Left forelimb (tissue), 1 donor: ENCODE measurements at regions not wholly inside any gene's neighbourhood (a gene's known extent, or its start where the extent isn't known, plus 50 kb on each side); places are given as distances from the start of the nearest gene placed in this dataset.

Experiments
- DNase-seq: peaks from one replicate; pipeline ENCODE4 v3.0.0-alpha.2; 2018; ENCODE audit warnings: low spot score

- DNase-seq: no peak
Observed at GRCh38 chr20:57027777-57028176, 238.7 kb downstream of the BMP7 start.

DNA sequence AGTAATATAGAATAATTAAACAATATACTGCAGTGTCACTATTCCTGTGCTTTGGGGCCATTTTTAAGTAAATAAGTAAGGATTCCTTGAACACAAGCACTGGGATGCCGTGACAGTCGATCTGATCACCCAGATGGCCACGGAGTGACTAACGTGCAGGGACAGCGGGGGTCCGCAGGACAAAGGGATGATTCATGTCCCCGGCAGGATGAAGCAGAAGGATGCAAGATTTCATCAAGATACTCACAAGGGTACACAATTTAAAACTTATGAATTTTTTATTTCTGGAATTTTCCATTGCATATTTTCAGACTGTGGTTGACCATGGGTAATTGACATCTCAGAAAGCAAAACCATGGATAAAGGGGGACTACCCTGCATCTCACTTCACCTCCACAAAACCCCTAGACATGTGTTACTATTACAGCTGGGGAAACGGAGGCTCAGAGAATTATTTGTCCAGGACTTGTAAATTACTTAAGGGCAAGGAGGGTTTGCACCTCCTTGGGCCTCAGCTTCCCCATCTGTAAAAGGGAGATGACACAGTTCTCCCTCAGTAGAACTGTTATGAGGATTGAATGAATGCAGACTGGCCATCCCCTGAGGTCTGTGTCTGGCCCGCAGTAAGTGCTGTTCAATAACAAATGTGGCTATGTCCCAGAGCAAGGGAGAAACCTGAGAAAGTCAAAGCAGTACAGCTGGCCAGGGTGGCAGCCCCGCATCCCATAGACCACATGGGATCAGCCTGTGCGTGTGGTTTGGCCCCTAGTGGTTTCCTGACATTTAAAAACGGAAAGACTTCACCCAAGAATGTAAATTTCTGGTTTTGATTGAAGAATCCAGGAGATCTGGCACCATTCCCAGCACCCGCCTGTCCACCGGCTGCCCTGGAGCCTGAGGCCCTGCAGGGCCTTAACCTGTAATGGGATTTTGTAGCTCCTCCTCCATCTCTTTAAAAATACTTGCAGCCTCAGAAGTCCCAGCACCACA is 235.5 kb downstream of the BMP7 start:
- no peak for DNase-seq

- no peak for DNase-seq
Observed at GRCh38 chr20:57031867-57032355, 234.5 kb downstream of the BMP7 start.

DNA sequence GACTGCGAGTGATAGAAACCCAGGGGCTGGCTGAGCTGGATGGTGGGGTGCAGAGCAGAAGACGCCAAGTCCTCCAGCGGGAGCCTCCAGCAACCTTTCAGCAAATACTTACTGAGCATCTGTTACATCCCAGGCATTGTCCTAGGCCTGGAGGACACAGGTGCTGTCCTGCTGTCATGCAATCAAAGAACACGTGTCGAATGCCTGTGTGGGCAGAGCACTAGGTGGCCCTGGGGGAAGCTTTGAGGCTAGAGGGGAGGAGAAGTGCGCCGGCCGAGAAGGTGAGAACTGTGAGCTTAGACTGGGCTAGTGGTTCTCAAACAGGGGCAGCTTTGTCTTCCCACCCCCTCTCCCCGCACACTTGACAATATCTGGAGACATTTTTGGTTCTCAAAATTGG is 233.6 kb downstream of the BMP7 start:
- no peak for DNase-seq

- no peak for DNase-seq
Observed at GRCh38 chr20:57034001-57034400, 232.4 kb downstream of the BMP7 start.

DNA sequence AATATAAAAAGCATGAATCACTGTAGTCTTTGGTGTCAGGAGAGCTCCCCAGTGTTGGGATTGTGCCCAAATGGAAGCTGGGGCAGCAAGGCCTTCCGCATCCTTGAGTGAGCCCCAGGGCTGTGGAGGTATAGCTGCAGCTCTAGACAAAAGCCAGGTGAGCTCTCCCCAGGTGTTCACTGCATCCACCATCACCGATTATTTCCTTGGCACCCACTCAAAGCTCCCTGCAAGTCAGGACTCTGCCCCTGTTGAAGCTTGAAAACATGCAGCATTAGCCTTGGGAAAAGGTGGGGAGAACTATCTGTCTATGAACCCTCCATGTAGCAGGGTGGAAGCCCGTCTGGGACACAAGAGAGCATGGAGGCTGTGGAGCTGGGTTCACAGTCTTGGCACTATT is 228.8 kb downstream of the BMP7 start:
- DNase-seq: no peak

DNA sequence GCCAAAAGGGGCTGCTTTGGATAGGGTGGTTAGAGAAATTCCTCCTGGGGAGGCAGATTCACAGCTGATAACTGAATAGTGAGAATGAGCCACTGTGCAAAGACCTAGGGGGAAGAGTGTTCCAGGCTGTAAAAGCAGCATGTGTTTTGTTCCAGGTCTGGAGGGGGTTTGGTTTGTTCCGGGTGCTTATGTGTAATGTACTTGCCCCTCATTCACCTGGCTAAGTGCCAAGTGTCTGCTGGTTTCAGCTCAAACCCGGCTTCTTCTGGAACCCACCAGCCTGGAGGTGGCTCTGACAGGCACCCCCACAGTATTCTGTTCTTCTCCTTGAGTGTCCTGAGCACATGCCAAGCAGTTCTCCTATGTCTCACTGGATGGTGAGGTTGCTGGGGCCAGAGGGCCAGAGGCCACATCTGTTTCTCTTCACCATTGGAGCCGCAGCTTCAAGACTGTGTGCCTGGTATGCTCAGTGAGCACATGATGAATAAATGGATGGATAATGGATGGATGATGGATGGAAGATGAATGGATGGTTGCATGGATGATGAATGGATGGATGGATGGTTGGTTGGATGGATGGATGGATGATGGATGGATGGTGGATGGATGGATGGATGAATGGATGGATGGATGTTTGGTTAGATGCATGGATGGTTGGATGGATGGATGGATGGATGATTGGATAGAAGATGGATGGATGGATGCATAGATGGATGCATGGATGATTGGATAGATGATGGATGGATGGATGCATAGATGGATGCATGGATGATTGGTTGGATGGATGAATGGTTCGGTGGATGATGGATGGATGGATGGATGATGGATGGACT is 227.6 kb downstream of the BMP7 start:
- DNase-seq: no peak

GRCh38 chr20:57040466-57040865 is 226.0 kb downstream of the BMP7 start:
- DNase-seq: no peak

- no peak for DNase-seq
Observed at GRCh38 chr20:57040924-57041323, 225.5 kb downstream of the BMP7 start.

DNA sequence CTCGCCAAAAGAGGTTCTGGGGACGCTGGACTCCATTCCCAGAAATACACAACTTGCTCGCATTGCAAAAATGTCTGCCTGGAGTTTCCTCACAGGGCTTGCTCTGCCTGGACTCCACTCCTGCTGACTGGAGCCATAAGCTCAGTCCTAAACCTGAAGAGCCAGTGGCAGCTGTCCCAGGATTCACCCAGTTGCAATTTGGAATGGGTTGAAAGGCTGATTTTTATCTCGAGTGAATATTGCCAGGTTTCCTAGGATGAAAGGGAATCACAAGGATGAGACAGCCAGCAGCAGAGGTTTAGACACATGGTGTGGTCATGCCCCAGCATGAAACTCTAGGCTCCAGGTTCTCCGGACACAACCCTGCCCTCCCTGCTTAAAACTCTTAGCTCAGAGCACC is 223.3 kb downstream of the BMP7 start:
- no peak for DNase-seq

- DNase-seq: no peak
Observed at GRCh38 chr20:57043669-57044268, 222.7 kb downstream of the BMP7 start.

DNA sequence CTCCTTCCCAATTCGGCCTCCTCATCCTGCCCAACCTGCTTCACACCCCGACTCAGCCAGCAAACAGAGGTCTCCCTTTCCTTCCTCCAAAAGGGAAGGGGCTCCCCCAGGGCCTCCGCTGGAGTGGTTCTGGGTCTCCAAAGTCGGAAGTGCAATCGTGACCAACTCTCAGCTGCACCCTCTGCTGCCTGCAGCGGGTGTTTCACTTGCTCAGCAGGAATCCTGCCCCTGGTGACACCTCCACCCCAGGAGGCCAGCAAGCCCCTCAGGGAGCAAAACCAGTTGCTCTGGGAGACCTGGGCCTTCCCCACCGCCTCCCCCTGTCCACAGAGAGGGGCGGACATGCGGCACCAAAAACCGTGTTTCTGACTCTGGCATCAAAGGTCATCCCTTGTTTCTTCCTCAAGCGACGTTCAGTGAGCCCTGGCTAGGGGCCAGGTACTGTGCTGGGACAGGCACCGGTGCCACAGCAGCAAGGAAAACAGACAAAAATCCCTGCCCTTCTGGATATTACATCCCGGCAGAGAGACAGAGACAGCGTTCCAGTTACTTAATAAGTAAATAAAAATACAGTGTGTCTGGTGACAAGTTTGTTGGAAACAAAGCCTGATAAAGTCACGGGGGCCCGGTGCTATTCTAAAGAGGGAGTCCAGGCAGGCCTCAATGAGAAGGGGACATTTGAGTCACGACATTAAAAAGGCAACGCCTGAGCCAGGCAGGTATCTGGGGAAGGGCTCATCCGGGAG is 219.0 kb downstream of the BMP7 start:
- no peak for DNase-seq

GRCh38 chr20:57048027-57048869 is 218.2 kb downstream of the BMP7 start:
- no peak for DNase-seq

DNA sequence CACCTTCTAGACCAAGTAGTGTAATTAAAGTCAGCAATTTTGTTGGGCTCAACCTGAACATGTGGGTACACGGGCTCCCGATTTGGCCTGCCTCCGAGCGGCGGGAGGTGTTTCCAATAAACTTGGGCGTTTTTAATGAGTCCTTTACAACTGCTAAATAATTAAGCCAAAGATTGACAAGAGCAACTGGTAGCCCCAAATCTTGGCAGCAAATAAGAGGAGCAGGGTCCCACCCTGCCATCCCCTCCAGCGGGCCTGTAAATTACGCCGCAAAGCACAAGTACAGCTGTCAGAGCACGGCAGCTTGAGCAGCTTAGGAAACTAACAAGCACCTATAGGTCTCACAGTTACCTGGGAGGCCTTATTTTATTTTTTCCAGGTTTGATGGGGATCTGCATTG is 217.1 kb downstream of the BMP7 start:
- no peak for DNase-seq

DNA sequence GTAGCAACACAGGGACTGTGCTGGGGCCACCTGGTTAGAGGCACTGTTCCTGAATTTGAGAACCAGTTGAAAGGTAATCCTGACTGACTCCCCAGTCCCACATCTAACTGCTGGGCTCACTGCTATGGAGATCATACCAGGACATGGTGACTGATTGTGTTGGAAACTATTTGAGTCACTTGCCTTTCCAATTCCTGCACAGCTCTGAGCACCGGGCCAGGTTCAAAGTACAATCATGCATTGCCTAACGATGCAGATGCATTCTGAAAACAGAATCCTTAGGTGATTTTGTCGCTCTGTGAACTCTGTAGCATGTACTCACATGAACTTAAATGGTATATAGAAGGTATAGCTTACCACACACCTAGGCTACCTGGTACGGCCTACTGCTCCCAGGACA is 215.3 kb downstream of the BMP7 start:
- no peak for DNase-seq

DNA sequence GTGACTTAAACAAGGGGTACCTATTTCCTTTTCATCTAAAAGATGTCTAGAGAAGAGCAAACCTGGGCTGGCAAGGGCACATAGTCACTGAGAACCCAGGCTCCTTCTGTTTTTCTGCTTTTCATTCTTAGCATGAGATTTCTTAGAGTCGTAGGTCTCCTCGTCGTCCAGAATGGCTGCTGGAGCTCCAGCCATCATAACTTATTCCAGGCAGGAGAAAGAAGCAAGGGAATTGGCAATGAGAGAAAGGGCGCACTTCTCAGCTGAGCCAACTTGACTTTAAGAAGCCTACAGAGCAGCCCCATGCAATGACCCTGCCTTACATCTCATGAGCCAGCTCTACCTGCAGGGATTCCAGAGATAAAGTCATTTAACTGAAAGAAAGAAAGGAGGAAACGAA is 213.4 kb downstream of the BMP7 start:
- no peak for DNase-seq

- DNase-seq: no peak
Observed at GRCh38 chr20:57053793-57054552, 212.5 kb downstream of the BMP7 start.

GRCh38 chr20:57055345-57055744 is 211.1 kb downstream of the BMP7 start:
- DNase-seq: no peak

- no peak for DNase-seq
Observed at GRCh38 chr20:57056651-57057050, 209.8 kb downstream of the BMP7 start.

DNA sequence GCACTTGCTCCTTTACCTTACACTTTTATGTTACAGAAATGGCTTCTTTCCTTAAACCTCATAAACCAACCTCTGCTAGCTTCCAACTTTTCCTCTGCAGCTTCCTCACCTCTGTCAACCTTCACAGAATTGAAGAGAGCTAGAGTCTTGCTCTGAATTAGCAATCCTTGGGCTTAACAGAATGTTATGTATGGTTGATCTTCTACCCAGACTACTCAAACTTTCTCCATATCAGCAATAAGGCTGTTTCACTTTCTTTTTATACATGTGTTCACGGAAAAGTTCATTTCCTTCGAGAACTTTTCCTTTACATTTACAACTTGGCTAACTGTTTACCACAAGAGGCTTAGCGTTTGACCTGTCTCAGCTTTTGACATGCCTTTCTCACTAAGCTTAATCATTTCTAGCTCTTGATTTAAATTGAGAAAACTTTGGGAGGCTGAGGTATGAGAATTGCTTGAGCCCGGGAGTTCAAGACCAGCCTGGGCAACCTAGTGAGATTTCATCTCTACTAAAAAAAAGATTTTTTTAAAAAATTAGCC is 207.3 kb downstream of the BMP7 start:
- no peak for DNase-seq
